GM18868 (cell line): ENCODE measurements at regions not wholly inside any gene's neighbourhood (a gene's known extent, or its start where the extent isn't known, plus 50 kb on each side); places are given as distances from the start of the nearest gene placed in this dataset.

Experiments
- ATAC-seq: cut with Tn5 transposase; IDR thresholded peaks from one replicate; pipeline ENCODE4 v1.9.1; 2021; ENCODE audit warnings: mild to moderate bottlenecking, moderate library complexity; ENCODE audit not compliant: unreplicated experiment

DNA sequence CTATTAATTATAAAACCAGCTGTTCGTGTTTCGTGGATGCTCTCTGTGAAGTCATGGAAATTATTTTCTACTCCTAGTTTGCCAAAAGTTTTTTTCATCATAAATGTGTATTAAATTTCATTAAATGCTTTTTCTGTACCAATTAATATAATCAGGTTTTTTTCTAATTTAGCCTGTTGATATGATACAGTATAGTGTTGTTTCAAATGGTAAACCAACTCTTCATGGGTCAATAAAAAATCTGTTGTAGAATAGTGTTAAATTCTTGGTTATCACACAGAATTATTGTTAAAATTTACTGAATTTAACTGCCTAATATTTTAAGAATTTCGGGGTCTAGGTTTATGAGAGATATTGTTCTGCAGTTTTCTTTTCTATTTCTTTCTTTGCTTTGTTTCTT lies 505.9 kb upstream of the MANEA start:
- ATAC-seq: no peak

DNA sequence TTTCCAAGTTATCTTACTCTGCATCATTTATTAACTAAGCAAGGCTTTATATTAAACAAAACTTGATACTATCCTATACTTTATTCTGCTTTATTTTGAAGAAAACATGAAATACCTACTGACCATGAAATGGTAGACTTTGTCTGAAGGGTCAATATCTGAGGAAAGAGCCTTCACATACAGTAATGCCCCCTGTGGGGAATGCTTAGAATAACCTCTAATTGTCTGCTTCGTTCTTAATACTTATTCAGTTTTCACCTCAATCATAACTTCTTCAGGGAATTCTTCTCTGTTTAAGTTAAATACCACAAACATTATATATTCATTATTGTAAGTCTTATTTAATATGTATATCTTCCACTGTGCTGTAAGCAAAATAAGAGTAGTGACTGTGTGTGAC lies 498.9 kb upstream of the MANEA start:
- no peak for ATAC-seq

DNA sequence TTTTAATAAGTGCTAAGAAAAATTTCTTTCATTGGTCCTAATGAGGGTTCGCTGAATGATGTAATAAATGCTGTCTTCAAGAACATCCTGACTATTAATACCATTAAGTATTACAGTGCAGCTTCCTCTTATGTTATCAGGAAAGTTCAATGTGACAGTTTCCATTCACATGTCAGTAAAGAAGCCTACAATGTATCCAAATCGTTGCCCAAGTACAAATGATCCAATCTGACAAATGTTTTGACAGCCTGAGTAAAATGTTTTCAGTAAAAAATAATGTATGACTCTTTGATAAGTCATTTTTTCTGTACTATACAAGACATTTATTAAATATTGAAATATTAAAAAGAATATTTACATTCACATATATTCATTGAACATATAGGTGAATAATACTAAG lies 496.1 kb upstream of the MANEA start:
- ATAC-seq: no peak

DNA sequence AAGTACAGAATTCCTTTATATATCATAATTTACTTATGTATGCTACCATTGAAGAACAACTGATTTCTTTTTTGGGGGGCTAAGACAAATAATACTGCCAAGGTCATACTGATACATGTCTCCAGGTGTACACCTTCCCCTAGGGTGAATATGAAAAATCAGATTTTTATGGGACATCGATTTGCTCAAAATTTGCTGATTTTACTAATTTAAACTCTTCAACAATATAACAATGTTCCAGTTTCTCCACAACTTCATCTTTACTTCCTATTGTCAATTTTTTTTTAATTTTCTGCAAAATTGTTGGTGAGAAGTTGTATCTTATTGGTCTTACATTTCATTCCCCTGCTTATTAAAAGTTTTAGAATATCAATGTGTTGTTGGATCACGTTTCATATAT lies 495.4 kb upstream of the MANEA start:
- no peak for ATAC-seq

DNA sequence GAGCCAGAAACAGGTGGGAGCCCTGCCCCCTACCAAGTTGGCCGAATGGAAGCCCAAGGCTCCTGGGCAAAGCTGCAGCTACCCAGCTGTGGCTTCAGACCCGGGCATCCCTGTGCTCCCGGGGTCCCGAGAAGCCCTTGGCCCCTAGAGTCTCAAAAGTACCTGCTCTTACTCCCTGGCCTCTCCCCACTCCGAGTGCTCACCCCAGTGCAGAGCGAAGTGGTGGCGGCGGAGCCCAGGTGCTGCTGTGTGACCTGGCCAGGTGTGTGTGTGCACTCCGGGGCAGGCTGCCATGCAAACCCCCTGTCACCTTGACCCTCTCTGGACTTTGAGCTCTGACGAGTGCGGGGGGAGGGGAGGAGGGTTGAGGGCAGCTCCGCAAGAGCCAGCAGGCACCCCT lies 493.8 kb upstream of the MANEA start:
- ATAC-seq: no peak

DNA sequence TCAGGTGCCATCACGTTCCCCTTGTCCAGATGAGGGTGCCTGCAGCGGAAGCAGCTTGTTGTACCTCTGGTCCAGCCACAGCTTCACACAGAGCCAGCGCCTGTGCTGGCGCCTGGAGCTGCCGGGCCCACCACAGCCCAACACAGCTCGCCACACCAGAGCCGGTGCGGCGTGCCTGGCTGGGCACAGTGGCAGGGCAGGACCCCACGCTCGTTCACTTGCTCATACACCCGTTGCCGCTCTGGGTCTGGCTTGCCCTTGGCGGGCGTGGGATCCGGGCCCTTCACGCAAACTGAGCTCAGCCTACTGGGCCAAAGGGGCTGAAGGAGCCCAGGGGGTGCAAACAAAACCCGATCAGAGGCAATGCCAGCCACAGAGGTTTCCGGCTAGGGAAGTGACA lies 492.5 kb upstream of the MANEA start:
- ATAC-seq: no peak

- ATAC-seq: no peak
Observed at GRCh38 chr6:95087394-95088097, 489.8 kb upstream of the MANEA start.

DNA sequence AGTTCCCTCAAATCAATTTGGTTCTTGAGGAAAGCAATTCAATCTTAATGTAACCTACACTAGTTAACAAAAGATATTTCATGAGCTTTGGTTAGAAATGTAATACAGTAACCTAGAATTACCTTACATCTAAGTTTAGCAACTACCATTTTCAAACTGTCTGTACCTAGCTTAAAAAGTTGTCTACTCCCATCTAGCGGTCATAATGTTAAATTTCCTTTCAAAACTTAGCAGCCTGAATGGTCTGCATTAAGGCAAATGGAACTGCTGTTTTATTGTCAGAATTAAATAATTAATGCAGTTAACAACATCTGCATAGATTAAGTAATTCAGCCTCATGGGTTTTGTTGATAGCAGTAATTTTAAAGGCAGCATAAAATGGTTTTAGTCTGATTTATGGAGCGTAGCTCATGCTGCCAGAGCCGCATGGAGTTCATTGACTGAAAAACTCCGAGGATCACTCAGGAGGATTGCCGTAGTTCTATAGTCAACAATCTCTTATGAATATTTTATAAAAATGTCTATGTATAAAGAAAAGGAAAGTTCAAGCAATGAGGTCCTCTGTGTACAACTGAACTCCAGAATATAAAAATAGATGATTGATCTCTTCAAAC lies 485.4 kb upstream of the MANEA start:
- ATAC-seq: peak; percentile 93

- ATAC-seq: no peak
Observed at GRCh38 chr6:95093154-95093553, 484.2 kb upstream of the MANEA start.

- no peak for ATAC-seq
Observed at GRCh38 chr6:95094751-95095663, 482.3 kb upstream of the MANEA start.

GRCh38 chr6:95095855-95096254 lies 481.5 kb upstream of the MANEA start:
- no peak for ATAC-seq

GRCh38 chr6:95099410-95099809 lies 477.9 kb upstream of the MANEA start:
- no peak for ATAC-seq

- ATAC-seq: no peak
Observed at GRCh38 chr6:95109212-95109611, 468.1 kb upstream of the MANEA start.

DNA sequence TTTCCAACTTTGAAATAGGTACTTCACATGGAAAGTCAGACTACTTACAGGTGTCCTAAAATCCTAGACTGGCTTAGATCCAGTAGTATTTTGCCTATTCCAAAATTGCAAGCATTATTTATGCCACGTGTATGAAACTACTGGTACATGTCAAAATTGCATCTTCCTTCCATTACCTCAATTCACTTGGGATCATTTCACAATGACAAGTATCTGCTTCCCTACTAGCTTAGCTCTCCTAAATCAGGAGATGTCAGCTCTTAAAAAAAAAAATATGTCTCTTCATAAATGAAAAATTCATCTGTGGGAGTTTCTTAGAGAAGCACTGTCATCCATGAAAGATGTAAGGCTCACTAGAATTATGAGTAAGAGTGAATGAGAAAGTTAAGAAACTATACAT lies 466.6 kb upstream of the MANEA start:
- ATAC-seq: no peak

DNA sequence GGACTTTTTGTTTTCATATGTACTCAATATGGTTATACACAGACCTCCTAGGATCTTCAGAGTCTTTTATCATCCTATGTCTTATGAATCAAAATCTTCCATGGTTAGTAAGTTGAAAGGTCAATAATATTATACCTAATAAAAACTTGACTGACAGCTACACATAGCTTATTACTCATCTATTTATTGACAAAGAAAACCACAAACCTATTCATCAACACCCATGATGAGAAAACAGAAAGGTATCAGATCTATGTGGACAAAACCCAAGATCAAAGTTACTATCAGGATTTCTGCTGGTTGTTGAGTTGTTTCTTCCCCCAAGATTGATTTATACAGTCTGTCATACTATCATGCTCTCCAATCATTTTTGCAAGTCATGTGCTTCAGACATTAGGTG lies 460.1 kb upstream of the MANEA start:
- no peak for ATAC-seq

DNA sequence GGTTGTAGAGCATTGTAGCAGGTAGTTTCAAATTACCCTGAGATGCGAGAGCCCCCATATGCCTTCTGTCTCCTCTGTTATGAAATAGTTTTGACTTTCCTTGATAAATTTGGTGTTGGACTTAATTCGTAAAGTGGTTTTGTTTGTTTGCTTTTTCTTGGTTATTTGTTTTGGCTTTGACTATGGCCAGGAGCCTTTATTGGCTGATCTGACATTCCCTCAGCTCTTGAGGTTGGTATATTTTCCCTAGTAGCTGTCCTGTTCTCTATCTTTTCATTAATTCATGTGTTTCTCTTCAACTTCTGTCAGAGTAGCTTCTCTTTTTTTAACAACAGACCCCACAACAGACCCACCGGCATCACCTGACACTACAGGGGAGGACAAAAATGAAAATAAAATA lies 457.4 kb upstream of the MANEA start:
- no peak for ATAC-seq

DNA sequence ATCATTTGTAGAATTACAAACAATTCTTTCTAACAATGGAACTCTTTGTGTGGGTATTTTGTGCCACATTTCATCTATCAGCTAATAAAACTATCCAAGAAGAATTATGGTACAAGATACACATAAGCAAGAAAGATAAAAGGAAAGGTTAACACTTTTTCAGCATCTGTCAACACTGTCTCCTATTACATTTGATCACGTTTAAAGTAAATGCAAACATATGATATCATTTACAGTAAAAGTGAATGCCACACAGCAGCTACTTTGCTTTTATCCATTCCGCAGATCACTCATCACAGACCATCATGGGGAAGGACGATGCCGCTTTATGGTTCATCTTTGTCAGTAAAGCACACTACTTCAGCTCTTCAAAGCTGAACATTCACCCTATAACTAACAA lies 456.4 kb upstream of the MANEA start:
- no peak for ATAC-seq

DNA sequence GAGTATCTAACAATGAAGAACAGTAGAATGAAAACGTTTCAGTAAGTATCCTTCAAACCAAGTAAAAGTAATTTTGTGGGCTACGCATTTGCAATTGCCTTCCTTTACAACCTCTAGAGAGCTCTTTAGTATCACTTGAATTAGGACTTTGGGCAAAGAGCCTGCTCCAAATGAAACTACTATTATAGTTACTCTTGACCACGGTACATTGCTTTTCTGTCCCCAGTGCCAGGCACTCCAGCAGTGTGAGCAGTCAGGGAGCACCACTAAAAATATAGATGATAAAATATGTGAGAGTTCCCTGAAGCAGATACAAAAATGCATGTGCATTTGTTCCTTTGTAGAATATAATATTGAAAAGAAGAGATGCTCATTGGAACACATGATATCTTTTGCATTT lies 450.1 kb upstream of the MANEA start:
- no peak for ATAC-seq

DNA sequence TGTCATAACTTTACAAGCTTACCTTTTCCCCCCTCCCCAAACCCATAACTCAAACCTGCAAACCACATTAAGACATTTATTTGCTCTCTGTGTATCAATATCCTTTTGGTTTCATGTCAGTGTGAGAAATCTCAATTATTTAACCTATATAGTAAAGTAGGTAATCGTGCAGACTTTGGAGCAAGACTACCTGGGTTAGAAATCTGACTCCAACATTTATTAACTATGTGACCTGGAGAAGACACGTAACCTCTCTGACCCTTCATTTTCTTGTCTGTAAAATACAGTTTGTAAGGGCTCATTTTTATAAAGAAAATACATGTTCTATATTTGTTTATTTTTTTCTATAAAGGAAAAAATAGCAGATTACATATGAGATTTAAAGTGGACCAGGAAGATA lies 448.9 kb upstream of the MANEA start:
- no peak for ATAC-seq

DNA sequence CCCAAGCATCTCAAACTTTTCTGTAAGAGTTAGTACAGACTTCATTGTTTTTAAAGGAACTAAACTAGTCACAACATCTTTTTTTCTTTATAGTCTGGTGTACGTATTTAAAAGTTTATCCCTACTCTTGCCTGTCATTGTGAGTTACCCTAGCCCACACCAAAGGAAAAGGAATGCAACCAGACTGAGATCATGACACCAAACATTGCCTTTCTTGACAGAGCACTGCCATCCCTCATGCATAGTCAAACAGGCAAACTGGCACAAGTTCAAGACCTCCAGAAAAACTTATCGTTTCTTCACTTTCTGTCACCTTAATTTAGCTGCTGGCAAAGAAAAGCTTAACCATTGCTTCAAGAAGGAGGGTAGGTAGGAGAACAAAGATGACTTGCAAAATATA lies 448.4 kb upstream of the MANEA start:
- no peak for ATAC-seq

- peak; percentile 44 for ATAC-seq
Observed at GRCh38 chr6:95133578-95133977, 443.8 kb upstream of the MANEA start.

GRCh38 chr6:95135182-95135581 lies 442.2 kb upstream of the MANEA start:
- no peak for ATAC-seq
